HPDE6-E6E7 (cell line): ENCODE measurements at regions not wholly inside any gene's neighbourhood (a gene's known extent, or its start where the extent isn't known, plus 50 kb on each side); places are given as distances from the start of the nearest gene placed in this dataset.
"Not testable (repeated sequence)": the region's sequence is repeated elsewhere in the genome, so short reads cannot be mapped to it uniquely, and the experiment has no call there.

Source experiments
- DNase-seq: peaks from one replicate; pipeline ENCODE4 v3.0.0; 2011; ENCODE audit warnings: missing footprints; ENCODE audit errors: extremely low spot score

- DNase-seq, result not testable (repeated sequence)
Measured at GRCh38 chr1:70751676-70752287, 295.8 kb downstream of the PTGER3 start.

GRCh38 chr1:70754701-70755100 lies 292.9 kb downstream of the PTGER3 start:
- no peak for DNase-seq

DNA sequence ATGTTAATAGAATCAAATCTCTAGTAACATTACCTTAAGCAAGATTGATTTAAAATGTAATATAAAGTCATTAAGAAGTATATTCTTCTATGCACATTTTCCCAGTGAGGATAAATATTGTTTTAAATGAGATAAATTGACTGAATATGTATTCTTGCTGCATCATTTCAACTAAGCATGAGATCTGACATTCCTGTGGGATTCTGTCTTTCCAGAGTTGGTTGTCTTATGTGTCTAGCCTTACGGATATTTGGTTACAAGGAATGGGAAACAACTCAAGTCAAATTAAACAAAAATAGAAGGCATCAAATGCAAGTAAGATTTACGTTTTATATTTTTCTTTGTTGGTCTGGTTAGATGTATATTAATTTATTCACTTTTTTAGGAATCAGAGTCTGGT lies 287.5 kb downstream of the PTGER3 start:
- DNase-seq, result no peak

- no peak for DNase-seq
Measured at GRCh38 chr1:70762386-70762785, 285.2 kb downstream of the PTGER3 start.

DNA sequence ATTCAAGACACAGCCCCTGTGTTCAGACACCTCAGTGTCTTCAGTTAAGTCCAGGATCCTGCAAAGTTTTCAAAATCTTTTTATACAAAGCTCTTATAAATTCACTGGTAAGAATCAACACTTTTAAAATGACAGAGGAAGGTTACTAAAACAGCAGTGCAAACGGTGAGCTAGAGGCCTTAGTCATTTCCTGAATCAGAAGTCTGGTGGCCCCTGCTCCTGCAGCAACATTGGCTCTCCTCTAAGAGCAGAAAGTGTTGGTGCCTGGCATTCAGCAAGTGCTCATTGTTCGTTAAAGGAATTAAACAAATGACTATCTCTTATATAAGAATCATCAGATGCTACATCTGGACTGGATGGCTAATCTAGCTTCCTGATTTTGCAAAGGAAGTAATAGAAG lies 282.9 kb downstream of the PTGER3 start:
- DNase-seq, result no peak

DNA sequence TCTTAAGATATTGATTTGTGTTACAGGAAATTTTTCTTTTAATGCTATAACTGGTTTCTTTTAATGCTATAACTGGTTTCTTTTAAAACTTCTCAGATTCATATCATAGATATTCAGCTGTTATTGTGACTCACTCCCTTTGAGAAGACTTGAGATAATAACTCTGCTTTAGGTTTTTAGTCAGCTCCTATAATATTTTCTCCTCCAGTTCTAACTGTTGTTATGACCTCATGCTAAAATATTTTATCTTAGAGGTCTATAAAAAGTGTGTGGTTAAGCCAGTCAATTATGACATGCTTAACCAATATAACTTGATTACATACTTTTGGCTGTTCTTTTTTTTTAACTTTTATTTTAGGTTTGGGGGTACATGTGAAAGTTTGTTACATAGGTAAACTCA lies 280.2 kb downstream of the PTGER3 start:
- no peak for DNase-seq

- DNase-seq, result no peak
Measured at GRCh38 chr1:70768216-70768615, 279.4 kb downstream of the PTGER3 start.

GRCh38 chr1:70778056-70778762 lies 269.4 kb downstream of the PTGER3 start:
- no peak for DNase-seq

DNA sequence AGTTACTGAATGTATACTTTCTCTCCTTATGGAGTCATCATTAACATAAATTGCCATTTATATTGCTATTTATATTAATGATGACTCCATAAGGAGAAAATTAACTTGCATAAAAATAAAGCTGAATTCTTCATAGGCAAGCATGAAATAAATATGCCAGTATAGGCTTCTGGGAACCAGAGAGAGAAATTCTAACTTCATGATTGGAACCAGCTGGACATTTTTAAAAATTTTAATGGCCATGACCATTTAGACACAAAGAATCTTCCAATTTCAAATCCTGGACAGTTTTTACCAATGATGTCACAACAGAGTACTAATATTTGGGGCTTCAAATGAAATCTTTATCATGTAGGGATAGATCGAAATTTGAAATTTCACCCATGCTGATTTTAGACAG lies 268.7 kb downstream of the PTGER3 start:
- DNase-seq, result no peak

GRCh38 chr1:70779571-70779970 lies 268.0 kb downstream of the PTGER3 start:
- no peak for DNase-seq

DNA sequence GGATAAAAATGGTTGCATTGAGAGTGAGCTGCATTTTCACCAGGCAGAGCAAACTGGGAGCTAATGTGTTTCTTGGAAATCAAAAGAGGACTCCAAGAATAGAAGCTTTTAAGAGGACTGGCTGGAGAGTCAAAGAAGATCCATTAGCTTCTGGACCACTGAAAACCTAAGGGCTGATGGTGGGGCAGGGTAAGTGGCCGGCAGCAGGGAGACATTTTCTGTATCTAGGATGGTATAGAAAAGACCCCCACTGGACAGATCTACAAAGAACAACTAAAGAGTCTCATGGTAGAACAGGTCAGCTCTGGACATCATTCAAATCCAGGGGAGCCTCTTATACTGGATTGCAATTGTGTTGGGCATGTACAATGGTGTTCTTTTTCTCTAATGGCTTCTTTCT lies 262.3 kb downstream of the PTGER3 start:
- no peak for DNase-seq

- no peak for DNase-seq
Measured at GRCh38 chr1:70790232-70790923, 257.2 kb downstream of the PTGER3 start.

DNA sequence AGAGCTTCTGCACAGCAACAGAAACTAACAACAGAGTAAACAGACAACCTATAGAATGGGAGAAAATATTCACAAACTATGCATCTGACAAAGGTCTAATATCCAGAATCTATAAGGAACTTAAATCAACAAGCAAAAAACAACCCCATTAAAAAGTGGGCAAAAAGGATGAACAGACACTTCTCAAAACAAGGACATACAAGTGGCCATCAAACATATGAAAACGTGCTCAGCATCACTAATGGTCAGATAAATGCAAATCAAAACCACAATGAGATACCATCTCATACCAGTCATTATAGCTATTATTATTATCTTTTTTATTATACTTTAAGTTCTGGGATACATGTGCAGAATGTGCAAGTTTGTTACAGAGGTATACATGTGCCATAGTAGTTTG lies 252.6 kb downstream of the PTGER3 start:
- DNase-seq, result not testable (repeated sequence)

- DNase-seq, result not testable (repeated sequence)
Measured at GRCh38 chr1:70796298-70796697, 251.3 kb downstream of the PTGER3 start.

GRCh38 chr1:70802625-70803024 lies 245.0 kb downstream of the PTGER3 start:
- DNase-seq, result not testable (repeated sequence)

DNA sequence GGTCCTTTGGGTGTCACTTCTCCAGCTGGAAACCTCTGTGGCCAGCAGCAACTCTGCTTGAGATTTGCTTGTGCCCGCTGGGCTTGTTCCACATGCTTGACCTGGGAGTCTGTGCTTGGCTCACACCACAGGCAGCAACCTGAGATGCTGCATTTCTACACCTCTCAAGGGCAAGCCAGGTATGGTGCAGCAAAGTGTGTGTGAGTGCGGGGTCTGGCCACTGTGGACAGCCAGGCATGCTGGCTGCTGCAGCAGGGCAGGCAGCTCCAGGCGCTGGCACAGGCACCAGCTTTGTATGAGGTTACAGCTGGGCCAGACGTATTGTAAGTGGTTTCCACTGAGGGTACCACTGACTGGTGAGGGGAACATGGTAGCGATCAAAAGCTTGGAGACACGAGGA lies 242.0 kb downstream of the PTGER3 start:
- DNase-seq, result no peak

DNA sequence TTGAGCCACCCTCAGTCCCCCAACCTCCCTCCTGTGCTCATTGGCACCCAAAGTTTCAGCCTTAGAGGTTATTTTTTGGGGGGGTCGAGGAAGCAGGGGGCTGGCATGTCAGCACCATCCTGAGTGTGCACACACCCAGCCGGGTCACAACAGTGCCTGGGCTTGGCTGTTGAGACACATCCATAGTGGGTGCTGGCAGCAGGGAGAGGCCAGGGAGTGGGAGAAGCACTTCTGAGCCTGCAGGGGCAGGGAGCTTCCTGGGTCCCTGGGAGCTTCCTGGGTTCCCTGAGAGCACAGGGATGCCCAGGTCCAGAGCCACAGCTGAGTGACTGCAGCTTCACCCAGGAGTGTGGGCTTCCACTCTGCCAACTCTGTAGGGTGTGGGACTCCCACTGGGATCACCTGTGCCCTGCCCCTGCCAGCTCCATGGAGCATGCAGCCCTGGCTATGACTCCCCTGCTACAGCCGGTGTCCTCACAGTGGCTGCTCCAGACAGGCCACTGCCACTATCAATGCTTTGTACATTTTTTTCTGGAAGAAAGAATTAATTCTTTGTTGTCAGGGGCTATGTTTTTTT lies 240.4 kb downstream of the PTGER3 start:
- no peak for DNase-seq

GRCh38 chr1:70809069-70809468 lies 238.5 kb downstream of the PTGER3 start:
- DNase-seq, result no peak

GRCh38 chr1:70811815-70812214 lies 235.8 kb downstream of the PTGER3 start:
- no peak for DNase-seq

DNA sequence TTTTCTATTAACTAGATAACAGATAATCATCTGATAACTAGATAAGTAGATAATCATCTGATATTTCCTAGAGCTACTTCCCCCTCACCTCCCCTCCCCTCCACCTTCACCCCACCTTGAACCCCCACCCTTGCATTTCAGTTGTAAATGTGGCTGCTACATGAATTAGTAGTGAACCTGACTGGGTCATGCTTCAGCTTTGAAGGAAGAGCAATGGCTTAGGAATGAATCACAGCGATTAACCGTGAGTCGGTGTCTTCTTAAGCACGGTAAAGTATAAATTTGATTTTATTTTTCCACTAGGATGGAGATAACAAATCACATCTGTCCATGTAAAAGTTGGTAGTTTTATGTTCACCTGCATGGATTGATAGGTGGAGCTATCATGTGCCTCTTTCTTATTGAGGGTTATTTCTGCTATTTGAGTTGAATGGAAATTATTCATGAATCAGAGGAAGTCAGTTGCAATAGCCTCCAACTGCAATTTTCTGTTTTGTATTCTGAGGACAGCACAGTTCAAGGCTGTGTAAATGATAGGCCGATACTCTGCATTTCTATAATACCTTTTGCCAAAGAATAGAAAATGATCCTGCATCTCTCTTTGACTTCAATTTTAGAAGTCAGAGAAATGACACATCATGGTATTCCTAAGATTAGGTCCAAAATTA lies 235.0 kb downstream of the PTGER3 start:
- no peak for DNase-seq

- no peak for DNase-seq
Measured at GRCh38 chr1:70818401-70818800, 229.2 kb downstream of the PTGER3 start.

- DNase-seq, result no peak
Measured at GRCh38 chr1:70819231-70819630, 228.4 kb downstream of the PTGER3 start.
